Hematopoietic multipotent progenitor cell treated with erythropoietin and hydrocortisone succinate and interleukin-3 and kit ligand, for 17 days (in vitro differentiated cells): ENCODE measurements at regions not wholly inside any gene's neighbourhood (a gene's known extent, or its start where the extent isn't known, plus 50 kb on each side); places are given as distances from the start of the nearest gene placed in this dataset.
"Not testable (repeated sequence)": the region's sequence is repeated elsewhere in the genome, so short reads cannot be mapped to it uniquely, and the experiment has no call there.

Experiments
- DNase-seq: peaks from one replicate; pipeline ENCODE4 v3.0.0-alpha.2; 2015; ENCODE audit warnings: low spot score

DNA sequence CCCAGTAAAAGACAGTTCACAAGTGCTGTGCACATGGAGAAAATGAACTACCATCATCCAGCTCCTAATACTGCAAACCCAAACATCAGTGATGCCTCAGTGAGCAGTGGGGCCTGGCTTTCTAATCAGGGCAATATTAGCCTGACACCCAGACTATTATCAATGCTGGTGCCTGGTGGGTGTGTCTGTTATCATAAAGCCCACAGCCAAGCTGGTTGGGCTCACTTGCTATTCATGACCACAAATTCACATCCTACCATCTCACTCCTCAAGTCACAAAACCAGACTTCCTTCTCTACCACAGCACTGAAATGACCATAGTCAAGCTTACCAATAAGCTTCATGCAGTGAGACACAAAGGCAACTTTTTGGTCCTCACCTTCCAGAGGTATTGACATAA is 180.8 kb upstream of the PLN start:
- DNase-seq, result peak; percentile 35

DNA sequence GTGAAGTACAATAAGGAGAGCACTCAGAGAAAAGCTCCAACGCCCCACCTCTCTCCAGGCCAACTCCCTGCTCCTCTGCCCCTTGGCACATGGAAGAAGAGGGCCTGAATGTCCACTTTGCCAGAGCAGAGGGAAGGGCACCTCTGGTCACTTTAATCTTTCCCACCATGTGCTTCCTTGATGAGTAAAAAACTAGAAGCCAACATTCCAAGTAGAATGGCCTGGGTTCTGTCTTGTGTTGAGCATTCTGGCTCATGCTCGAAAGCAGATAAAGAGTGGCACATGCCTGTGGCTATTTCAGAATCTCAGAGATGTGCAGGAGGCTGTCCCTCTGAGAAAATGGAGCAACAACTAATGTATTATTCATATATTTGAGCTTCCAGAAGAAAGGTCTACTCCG is 177.4 kb upstream of the PLN start:
- DNase-seq, result no peak

DNA sequence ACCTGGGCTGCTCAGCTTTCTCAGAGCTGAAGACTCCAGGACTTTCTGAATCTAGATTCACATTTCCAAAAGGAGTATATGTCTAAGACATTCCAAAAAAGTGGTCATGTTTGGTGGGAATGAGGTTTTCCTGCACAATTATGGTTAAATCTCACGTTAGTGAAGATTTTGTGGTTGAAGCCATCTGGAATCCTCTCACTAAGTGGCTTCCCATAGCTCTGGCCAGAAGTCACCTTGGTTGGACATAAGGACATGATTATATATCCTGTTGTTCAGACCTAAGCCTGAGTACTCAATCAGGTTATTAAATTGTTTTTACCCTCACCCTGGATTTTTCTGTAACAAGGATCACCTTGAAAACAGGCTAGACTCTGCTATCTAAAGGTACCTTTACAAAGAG is 176.1 kb upstream of the PLN start:
- no peak for DNase-seq

DNA sequence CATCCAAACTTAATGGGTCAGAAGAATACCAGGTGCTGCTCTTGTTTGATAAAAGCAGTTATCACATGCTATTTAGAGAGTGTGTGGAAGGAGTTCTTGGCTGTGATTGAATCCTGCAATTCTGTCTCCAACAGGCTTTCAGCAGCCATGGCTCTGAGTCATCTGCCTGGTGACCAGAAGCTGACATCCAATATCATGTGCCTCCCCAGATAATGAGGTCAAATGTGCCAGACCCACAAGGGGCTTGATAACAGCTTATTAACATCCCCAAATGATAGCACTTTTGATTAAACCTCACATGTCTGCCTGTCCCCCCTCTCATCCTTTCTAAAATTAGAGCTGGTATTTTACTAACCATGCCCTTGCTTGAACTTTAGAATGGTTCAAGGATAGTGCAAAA is 175.7 kb upstream of the PLN start:
- no peak for DNase-seq

DNA sequence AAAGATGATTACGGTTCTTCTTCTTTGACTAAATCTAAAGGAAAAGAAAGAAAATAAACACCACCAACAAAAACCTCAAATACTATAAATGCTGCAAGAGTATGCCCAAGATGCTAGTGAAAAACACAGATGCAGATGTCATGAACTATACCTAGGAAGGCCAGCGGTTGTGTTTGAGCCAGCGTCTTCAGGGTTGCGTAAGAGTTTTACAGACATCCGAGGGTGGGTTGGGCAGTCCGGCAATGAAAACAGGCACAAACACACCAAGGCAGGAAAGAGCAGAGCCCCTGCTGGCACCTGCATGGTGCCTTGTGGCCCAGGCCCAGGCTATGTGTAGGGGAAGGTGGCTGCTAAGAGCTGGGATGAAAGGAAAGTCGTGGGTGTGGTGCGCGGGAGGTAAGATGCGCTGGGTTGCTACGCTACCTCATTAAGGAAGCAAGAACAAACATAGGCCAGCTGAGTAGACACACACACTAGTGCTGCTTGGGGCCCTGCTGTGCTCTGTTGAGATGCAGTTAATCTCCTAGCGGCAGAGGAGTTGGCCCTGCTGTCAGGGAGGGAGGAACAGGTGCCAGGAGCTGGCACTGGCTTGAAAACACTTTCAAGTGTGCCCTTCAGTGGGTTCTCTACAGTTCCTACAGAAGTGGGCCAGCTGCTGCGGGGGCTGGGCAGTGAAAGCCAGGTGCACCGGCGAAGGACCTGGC is 170.2 kb upstream of the PLN start:
- DNase-seq, result no peak

DNA sequence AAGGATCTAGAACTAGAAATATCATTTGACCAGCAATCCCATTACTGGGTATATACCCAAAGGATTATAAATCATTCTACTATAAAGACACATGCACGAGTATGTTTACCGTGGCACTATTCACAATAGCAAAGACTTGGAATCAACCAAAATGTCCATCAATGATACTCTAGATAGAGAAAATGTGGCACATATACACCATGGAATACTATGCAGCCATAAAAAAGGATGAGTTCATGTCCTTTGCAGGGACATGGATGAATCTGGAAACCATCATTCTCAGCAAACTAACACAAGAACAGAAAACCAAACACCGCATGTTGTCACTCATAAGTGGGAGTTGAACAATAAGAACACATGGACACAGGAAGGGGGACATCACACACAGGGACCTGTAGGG is 167.5 kb upstream of the PLN start:
- not testable (repeated sequence) for DNase-seq

DNA sequence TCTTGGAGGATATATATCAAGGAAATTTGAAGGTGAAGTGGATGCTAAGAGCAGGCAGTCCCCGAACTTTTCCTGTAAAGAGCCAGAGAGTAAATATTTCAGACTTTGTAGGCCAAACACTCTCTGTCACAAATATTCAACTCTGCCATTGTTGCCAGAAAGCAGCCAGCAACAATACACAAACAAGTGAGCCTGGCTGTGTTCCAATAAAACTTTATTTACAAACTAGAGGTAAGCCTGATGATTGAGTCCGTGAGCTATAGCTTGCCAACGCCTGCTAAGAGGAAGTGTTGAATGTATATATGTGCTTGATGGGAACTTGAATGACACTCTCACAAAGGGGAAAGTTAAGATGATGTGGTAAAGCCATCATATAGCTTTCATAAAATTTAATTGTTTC is 166.0 kb upstream of the PLN start:
- DNase-seq, result no peak

DNA sequence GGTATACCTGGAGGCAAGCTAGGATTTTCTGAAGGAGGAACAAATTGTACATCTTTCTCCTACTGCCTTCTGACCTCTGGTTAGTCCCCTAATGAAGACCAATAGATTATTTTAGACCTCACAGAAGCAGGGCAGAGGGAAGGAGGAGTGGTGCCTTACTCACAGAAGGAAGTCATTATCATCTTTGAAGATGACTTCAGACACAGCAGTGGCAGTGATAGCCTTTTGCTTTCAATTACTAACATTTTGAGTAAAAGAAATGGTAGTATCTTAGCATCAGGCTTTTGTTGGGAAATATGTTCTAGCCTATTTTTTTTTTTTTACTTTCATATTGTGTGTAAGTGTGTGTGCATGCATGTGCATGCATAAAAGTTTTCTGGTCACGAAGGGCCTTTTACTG is 164.2 kb upstream of the PLN start:
- no peak for DNase-seq

DNA sequence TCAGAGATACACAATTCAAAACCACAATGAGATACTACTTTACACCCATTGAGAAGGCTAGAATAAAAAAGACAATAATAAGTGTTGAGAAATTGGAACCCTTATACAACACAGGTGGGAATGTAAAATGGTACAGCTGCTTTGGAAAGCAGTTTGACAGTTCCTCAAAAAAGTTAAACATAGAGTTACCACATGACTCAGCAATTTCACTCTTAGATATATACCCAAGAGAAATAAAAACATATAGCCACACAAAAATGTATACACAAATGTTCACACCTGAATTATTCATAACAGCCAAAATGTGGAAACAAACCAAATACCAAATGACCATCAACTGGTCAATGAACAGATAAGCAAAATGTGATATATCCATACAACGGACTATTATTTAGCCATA is 161.1 kb upstream of the PLN start:
- no peak for DNase-seq

DNA sequence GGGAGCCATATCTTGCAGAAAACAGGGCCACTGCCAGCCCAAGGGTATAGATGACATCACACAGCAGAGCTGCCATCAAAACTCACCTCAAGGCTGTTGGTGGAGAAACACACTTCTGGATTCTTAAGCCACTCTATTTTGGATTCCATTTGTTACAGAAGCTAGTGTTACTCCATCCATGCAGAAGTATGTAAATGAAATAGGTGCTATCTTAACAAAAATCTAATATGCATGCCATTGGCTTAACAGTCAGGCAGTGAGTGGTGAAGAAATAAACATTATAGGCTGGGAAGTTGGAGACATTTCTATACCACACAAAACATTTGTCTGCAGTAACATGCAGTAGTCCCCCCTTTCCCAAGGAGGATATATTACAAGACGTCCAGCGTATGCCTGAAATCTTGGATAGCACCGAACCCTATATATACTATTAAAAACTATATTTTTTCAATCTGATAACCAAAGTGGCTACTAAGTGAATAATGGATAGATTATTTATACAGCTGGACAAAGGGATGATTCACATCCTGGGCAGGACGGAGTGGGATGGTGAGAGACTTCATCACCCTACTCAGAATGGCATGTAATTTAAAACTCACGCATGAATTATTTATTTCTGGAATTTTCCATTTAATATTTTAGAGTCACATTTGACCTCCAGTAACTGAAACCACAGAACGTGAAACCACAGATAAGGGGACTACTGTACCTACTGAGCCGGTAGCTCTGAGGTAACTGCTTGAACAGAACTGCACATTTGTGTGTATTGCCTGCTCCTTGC is 160.0 kb upstream of the PLN start:
- no peak for DNase-seq

DNA sequence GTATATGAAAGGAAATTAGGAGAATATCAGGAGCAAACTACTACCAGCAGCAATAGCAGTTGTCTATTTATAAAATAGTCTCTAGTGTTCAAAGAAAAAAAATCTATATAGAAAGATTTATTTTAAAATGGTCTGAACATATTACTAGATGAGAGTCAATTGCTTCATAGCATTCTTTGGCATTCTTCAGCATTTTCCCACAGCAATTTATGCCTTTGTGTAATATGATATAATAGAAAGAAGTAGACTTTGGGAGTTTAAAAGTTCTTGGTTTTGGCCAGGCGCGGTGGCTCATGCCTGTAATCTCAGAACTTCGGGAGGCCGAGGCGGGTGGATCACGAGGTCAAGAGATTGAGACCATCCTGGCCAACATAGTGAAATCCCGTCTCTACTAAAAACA is 157.0 kb upstream of the PLN start:
- no peak for DNase-seq

DNA sequence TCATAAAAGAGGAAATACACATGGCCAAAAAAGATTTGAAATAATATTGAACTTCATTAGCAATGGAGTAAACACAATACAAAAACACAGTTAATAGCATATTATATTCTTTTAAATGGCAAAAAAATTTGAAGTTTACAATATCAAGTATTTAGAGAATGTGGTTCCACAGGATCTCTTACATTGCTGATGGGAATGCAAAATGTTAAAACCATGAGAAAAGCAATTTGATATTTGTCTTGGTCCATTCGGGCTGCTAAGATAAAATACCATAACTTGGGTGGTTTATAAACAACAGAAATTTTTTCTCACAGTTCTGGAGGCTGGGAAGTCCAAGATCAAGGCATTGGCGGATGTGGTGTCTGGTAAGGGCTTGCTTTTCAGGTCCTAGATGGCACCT is 154.0 kb upstream of the PLN start:
- DNase-seq, result no peak

DNA sequence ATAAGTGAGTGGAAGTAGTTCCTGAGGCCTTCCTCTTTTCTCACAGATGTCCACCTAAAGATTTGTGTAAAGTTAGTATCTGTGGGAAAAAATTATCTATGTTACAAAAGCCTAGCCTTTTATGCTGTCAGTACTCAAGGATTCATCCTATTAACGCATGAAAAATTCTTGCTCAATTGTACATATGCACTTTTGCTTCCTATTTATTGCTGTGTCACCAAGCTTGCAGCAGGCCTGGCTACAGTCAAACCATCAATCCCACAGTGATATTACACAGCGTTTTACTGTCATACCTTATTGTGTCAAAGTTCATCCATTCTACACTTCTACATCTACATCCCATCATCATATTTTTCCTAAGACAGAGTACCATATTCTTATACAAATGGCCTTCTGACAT is 151.1 kb upstream of the PLN start:
- no peak for DNase-seq

DNA sequence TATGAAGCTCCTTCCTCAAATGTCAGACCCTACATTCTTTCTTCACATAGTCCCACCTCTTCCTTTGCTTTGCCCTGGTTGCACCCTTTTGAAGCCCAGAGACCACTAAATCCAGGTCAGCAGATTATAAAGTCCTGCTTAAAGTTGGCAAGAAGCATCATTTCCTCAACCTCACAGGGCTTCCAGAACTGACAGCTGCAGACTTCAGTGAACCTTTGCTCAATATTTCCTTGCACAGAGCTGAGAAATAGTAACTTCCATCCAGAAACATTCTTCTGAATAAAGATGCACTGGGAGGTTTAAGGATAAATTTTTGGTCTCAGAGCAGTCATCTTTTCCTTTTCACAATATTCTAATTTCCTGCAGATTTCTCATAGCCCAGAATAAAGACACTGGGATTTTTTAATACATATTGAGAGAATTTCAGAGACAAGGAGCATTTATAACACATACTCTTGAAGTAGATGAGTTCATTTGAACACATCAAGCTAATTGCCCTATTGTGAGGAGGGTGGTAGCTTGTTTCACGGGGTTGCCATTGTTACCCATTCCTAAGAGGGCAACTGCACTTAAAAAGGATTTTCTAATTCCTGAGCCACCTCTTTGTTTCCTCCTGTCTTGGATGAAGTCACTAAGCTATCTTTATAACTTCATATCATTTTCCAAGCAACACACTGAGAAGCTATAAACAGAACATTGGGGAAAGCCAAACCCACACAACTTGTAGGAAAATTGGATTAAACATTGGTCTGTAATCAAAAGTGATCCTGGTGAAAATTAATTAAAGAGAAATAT is 150.2 kb upstream of the PLN start:
- DNase-seq, result no peak

DNA sequence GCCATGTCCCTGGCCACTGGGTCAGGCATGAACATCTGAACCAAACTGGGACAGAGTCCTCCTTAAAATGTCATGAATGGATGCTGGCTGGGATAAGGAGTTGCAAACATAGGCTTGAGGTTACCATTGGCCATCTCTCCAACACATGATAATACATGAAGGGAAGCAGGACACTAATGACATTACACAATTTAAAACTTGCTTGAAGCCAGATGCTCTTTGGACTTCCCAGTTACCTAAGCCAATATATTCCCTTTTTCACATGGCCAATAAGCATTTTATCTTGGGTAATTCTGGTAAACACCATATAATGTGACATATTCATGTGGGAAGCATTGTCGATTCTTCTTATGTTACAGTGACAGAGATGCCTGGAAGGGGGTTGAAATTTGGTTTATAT is 148.0 kb upstream of the PLN start:
- DNase-seq, result no peak

DNA sequence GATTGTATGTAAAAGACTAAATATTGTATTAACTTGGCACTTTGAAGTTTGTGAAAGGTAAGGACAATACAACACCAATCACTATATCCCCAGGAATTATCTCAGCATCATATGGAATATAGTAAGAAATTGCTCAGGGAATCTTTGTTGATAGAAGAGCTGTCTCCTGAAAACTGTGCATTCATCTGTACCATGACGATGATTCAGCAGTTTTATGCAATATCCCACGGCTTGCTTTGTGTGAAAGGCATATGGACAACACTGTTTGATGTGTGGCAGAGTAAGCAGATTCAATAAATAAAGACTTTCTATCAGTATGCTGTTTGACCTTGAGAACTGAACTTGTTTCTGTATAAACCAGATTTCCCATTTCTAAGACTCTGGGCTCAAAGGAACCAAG is 147.5 kb upstream of the PLN start:
- DNase-seq, result no peak

DNA sequence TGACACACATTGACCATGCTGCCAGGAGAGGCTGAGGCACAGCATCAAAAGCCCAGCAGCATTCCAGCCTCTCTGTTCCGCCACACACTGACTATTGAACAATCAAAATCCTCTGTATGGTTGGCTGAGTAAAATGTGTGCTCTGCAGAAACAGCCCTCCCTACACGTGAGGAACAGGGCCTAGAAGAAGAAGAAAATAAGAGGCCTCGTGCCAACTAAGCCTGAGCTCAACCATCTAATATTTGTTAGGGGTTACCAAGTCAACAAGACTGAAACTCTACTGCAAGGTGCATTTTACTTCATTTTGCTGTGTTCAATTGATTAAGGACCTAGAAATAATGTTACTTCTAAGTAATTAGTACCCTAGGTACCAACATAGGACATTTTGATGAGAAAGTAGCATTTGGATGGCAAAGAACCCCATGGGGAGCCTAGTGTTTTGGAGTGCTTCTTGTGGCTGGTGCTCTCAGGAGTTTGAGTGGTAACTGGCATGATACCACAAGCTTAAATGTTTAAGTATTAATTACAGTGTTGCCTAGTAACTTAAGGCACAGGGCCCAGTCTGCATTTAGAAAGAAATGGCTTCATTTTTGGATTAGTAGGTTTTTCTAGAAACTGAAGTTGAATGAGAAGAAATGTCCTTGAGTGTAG is 146.6 kb upstream of the PLN start:
- no peak for DNase-seq

DNA sequence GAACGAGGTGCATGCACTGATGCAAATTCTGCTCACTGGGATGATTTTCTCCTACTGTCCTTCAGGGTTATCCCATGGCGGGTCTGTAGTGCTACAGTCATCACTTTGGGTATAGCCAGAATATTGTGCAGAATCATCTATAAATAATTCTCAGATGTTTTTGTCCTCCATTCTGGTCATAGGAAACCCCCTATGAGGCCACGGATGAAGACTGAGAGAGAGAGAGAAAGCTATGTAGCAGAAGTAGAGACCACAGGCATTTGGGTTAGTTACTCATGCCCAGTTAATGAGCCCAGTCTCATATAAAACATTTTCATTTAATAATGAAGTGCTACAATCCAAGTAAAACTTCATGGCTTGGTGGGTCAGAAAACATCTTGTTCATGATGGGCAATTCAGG is 145.1 kb upstream of the PLN start:
- DNase-seq, result no peak

DNA sequence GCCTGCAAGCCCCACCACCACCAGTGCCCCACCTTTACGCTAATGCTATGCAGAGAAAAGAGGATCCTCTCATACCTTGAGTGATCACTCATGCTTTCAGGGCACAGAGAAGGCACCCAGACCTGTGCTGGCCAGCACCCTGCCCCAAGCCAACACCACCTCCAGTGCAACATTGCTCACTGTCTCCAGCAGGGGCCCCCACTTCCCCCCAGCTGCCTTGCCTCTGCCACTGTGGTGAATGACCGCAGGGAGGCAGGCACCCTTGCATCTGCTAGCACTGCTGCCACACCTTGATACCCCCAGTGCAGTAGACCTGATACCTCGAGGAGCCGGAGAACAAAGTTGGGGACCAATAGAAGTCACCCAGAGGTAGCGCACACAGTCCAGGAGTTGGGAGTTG is 139.2 kb upstream of the PLN start:
- DNase-seq, result no peak

DNA sequence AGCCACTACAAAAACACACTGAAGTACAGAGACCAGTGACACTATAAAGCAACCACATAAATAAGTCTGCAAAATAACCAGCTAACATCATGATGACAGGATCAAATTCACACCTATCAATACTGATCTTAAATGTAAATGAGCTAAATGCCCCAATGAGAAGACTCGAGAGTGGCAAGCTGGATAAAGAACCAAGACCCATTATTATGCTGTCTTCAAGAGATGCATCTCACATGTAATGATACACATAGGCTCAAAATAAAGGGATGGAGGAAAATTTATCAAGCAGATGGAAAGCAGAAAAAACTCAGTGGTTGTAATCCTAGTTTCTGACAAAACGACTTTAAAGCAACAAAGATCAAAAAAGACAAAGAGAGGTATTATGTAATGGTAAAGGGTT is 138.1 kb upstream of the PLN start:
- DNase-seq, result no peak
